Gastrocnemius medialis (tissue), 4 donors: ENCODE measurements at regions not wholly inside any gene's neighbourhood (a gene's known extent, or its start where the extent isn't known, plus 50 kb on each side); places are given as distances from the start of the nearest gene placed in this dataset.
A peak's percentile ranks its signal among the peaks of the same experiment; 100 is the strongest.
"Not testable (repeated sequence)": the region's sequence is repeated elsewhere in the genome, so short reads cannot be mapped to it uniquely, and the experiment has no call there.

Experiments used
- ATAC-seq, 2 donors: fragments of 150-250 bp; one replicate each; pipeline ENCODE4 v1.9.1; 2016
- DNase-seq, 2 donors: peaks; one replicate each; pipeline ENCODE4 v3.0.0-alpha.2; 2019
- H3K27ac ChIP-seq, 4 donors: fragments of 200-600 bp; sonication (generic); 1 replicate in 1 of 4; 2 replicates in 3 of 4; pipeline ENCODE4 v1.5.1; 2016 to 2018; ENCODE audit warnings: mild to moderate bottlenecking in 2 of 4, moderate library complexity in 1 of 4
- H3K27me3 ChIP-seq, 3 donors: fragments of 200-600 bp; sonication (generic) in 2 of 3; 1 replicate in 1 of 3; 2 replicates in 2 of 3; pipeline versions ENCODE4 v1.5.1 to v1.6.0; 2016 to 2019; ENCODE audit warnings: mild to moderate bottlenecking in 1 of 3, moderate library complexity in 1 of 3
- H3K36me3 ChIP-seq, 2 donors: fragments of 200-600 bp; sonication (generic) in 1 of 2; one replicate each; pipeline ENCODE4 v1.5.1; 2017 to 2018
- H3K4me1 ChIP-seq, 2 donors: fragments of 200-600 bp; sonication (generic) in 1 of 2; one replicate each; pipeline ENCODE4 v1.5.1; 2016 to 2017; ENCODE audit warnings: mild to moderate bottlenecking in 2 of 2
- H3K4me3 ChIP-seq, 4 donors: fragments of 200-600 bp; sonication (generic) in 3 of 4; 1 replicate in 1 of 4; 2 replicates in 3 of 4; pipeline ENCODE4 v1.5.1; 2016 to 2019; ENCODE audit warnings: mild to moderate bottlenecking in 2 of 4
- H3K9me3 ChIP-seq, 3 donors: fragments of 200-600 bp; sonication (generic) in 2 of 3; 1 replicate in 1 of 3; 2 replicates in 2 of 3; pipeline ENCODE4 v1.5.1; 2016 to 2019
- CTCF ChIP-seq, 5 experiments: fragments of 450-650 bp in 3 of 5; fragments of 200-600 bp in 2 of 5; sonication (generic) in 2 of 5; IDR thresholded peaks in 4 of 5; conservative IDR thresholded peaks in 1 of 5; 1 replicate in 4 of 5; 2 replicates in 1 of 5; pipeline ENCODE4 v1.5.1; 2016 to 2019; ENCODE audit warnings: antibody characterized with exemption in 5 of 5, mild to moderate bottlenecking in 3 of 5, moderate library complexity in 3 of 5
- POLR2A ChIP-seq, 2 donors: fragments of 450-650 bp; IDR thresholded peaks; one replicate each; pipeline ENCODE4 v1.6.1; 2017; ENCODE audit warnings: antibody characterized with exemption in 2 of 2, mild to moderate bottlenecking in 2 of 2, moderate library complexity in 2 of 2
- in situ Hi-C, 4 donors: fragments of 200-750 bp; cut with MboI; loops; one replicate each; pipeline versions ENCODE4 v1.15.0 to v1.8.0; 2017; ENCODE audit warnings: low sequenced_read_pairs in 4 of 4
- intact Hi-C: fragments of 100-400 bp; cut with DNase I; formaldehyde crosslinking; loops from one replicate; pipeline ENCODE4 v1.15.1; 2023; ENCODE audit warnings: low total_unique reads

GRCh38 chr7:66553001-66553400 lies 75.7 kb upstream of the KCTD7 start:
- Histone ChIP-seq H3K4me1 (peaks cover 0 to 7% of the 10 kb centered on the region in 2 donors), H3K9me3 (no peaks in the 10 kb centered on the region), H3K27ac (no peak overlapping the region), H3K4me3 (no peak overlapping the region), H3K36me3 (peaks cover 0 to 47% of the 10 kb centered on the region in 2 donors), H3K27me3 (no peaks in the 10 kb centered on the region)
- in situ Hi-C loops: no loop called here
- DNase-seq (no peak), ATAC-seq (no peak)
- TF ChIP-seq POLR2A (IDR thresholded peaks at IDR 0.05): no peak
- no peak for TF ChIP-seq CTCF (IDR thresholded peaks at IDR 0.05 in 4 of 5, conservative IDR thresholded peaks at IDR 0.05 in 1 of 5)
- intact Hi-C loops: loop anchor here (10.0 kb wide), 1 partner anchor 442 kb away; the partner anchor contains the start of genes SBDS and TYW1

- DNase-seq, H3K4me1 ChIP-seq, H3K9me3 ChIP-seq, H3K4me3 ChIP-seq, H3K27ac ChIP-seq, in situ Hi-C loops, H3K27me3 ChIP-seq, ATAC-seq: not testable (repeated sequence)
- intact Hi-C loops: loop anchor here (10.0 kb wide), 1 partner anchor 441 kb away; the partner anchor contains the start of genes SBDS and TYW1
- peaks cover 0 to 45% of the 10 kb centered on the region in 2 donors for H3K36me3 ChIP-seq
These were observed 75.0 kb upstream of the KCTD7 start for GRCh38 chr7:66553675-66554074.

GRCh38 chr7:66554291-66554690 lies 74.4 kb upstream of the KCTD7 start:
- in situ Hi-C loops: not testable (repeated sequence)

GRCh38 chr7:66554842-66555430 lies 73.7 kb upstream of the KCTD7 start:
- H3K36me3 ChIP-seq: peaks cover 0 to 50% of the 10 kb centered on the region in 2 donors
- H3K4me3 ChIP-seq, in situ Hi-C loops, DNase-seq, H3K27me3 ChIP-seq, H3K4me1 ChIP-seq, H3K9me3 ChIP-seq: not testable (repeated sequence)
- peak; percentile 61 to 75 for ATAC-seq
- H3K27ac ChIP-seq: peak overlapping the region in 3 of 4 donors; percentile 43 to 54 (median 52)
- intact Hi-C loops: loop anchor here (1.0 to 10.0 kb wide), 3 partner anchors 36 to 440 kb away; partner anchors contain the start of genes SBDS and TYW1

More at GRCh38 chr7:66554291-66554690, 74.4 kb upstream of the KCTD7 start:
- not testable (repeated sequence) for H3K4me3 ChIP-seq, H3K9me3 ChIP-seq, DNase-seq, H3K27me3 ChIP-seq, H3K4me1 ChIP-seq, ATAC-seq
- intact Hi-C loops: loop anchor here (10.0 kb wide), 1 partner anchor 441 kb away; the partner anchor contains the start of genes SBDS and TYW1
- H3K36me3 ChIP-seq: peaks cover 0 to 51% of the 10 kb centered on the region in 2 donors
- H3K27ac ChIP-seq: peak overlapping the region in 2 of 4 donors; percentile 42 to 52

GRCh38 chr7:66556177-66556548 lies 72.5 kb upstream of the KCTD7 start:
- Histone ChIP-seq H3K36me3 (peaks cover 0 to 44% of the 10 kb centered on the region in 2 donors), H3K27me3 (no peaks in the 10 kb centered on the region), H3K9me3 (no peaks in the 10 kb centered on the region), H3K27ac (no peak overlapping the region), H3K4me1 (peaks cover 0 to 7% of the 10 kb centered on the region in 2 donors), H3K4me3 (no peak overlapping the region)
- TF ChIP-seq CTCF (IDR thresholded peaks at IDR 0.05 in 4 of 5, conservative IDR thresholded peaks at IDR 0.05 in 1 of 5): no peak
- no peak for TF ChIP-seq POLR2A (IDR thresholded peaks at IDR 0.05)
- in situ Hi-C loops (no loop called here), intact Hi-C loops (loop anchor here (2.0 to 10.0 kb wide), 3 partner anchors 73 to 439 kb away; partner anchors contain the start of genes KCTD7, SBDS and TYW1)
- no peak for DNase-seq
- no peak for ATAC-seq

- Histone ChIP-seq H3K36me3 (peaks cover 0 to 39% of the 10 kb centered on the region in 2 donors), H3K27ac (no peak overlapping the region), H3K27me3 (no peaks in the 10 kb centered on the region), H3K4me1 (peaks cover 0 to 7% of the 10 kb centered on the region in 2 donors), H3K9me3 (no peaks in the 10 kb centered on the region), H3K4me3 (no peak overlapping the region)
- no peak for ATAC-seq
- TF ChIP-seq CTCF (IDR thresholded peaks at IDR 0.05 in 4 of 5, conservative IDR thresholded peaks at IDR 0.05 in 1 of 5) (no peak), POLR2A (IDR thresholded peaks at IDR 0.05) (no peak)
- intact Hi-C loops (loop anchor here (2.0 to 10.0 kb wide), 3 partner anchors 72 to 438 kb away; partner anchors contain the start of genes KCTD7, SBDS and TYW1), in situ Hi-C loops (no loop called here)
- DNase-seq: no peak
These were observed 72.0 kb upstream of the KCTD7 start for GRCh38 chr7:66556549-66557213.
